HFFc6 (cell line): ENCODE measurements at regions not wholly inside any gene's neighbourhood (a gene's known extent, or its start where the extent isn't known, plus 50 kb on each side); places are given as distances from the start of the nearest gene placed in this dataset.

Experiments
- DNase-seq: peaks from one replicate; pipeline ENCODE4 v3.0.0-alpha.2; 2018
- H3K27ac Mint-ChIP-seq: 2 replicates; pipeline ENCODE4 v1.8.0; 2020; ENCODE audit warnings: mild to moderate bottlenecking, mixed read lengths
- H3K27me3 Mint-ChIP-seq: 2 replicates; pipeline ENCODE4 v1.8.0; 2021; ENCODE audit warnings: mild to moderate bottlenecking, moderate library complexity, mixed read lengths; ENCODE audit not compliant: insufficient read depth
- H3K36me3 Mint-ChIP-seq: 2 replicates; pipeline ENCODE4 v1.8.0; 2021; ENCODE audit warnings: low read depth, mixed read lengths
- H3K4me1 Mint-ChIP-seq: 2 replicates; pipeline ENCODE4 v1.8.0; 2020; ENCODE audit warnings: low read depth, mixed read lengths
- H3K4me3 Mint-ChIP-seq: 2 replicates; pipeline ENCODE4 v1.8.0; 2020; ENCODE audit warnings: mild to moderate bottlenecking, moderate library complexity, mixed read lengths
- H3K9me3 Mint-ChIP-seq: 2 replicates; pipeline ENCODE4 v1.8.0; 2020; ENCODE audit warnings: mild to moderate bottlenecking, mixed read lengths
- TF ChIP-seq, protein P1 (sequence below): fragments of 200-600 bp; sonication (generic); IDR thresholded peaks from 2 replicates; pipeline ENCODE4 v1.5.0; 2021; ENCODE audit warnings: antibody characterized with exemption, mild to moderate bottlenecking

DNA sequence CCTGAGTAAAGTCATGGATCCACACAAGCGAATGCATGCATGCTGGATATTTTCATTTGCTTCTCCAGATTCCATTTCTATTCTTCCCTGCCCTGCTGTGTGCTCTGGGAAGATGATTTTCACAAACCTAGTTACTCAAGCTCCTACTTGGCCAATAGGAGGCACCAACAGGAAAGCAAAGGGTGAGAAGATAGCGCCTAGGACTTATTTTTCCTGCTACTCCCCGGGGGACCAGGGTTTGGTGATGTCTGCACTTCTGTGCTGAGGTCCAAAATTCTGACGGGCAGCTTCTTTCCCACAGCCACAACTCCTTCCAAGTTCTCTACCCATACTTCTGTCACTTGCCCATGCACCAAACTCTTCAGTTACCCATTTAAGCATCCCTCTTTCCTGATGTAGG is 509.3 kb upstream of the TENM4 start:
- Mint-ChIP-seq H3K4me3 (no peak overlapping the region), H3K9me3 (no peaks in the 10 kb centered on the region), H3K4me1 (no peaks in the 10 kb centered on the region), H3K27ac (no peak overlapping the region), H3K27me3 (peaks cover 12% of the 10 kb centered on the region; the same call in 1 of the 2 replicates), H3K36me3 (no peaks in the 10 kb centered on the region)
- no peak for DNase-seq
- TF ChIP-seq, protein P1, sequence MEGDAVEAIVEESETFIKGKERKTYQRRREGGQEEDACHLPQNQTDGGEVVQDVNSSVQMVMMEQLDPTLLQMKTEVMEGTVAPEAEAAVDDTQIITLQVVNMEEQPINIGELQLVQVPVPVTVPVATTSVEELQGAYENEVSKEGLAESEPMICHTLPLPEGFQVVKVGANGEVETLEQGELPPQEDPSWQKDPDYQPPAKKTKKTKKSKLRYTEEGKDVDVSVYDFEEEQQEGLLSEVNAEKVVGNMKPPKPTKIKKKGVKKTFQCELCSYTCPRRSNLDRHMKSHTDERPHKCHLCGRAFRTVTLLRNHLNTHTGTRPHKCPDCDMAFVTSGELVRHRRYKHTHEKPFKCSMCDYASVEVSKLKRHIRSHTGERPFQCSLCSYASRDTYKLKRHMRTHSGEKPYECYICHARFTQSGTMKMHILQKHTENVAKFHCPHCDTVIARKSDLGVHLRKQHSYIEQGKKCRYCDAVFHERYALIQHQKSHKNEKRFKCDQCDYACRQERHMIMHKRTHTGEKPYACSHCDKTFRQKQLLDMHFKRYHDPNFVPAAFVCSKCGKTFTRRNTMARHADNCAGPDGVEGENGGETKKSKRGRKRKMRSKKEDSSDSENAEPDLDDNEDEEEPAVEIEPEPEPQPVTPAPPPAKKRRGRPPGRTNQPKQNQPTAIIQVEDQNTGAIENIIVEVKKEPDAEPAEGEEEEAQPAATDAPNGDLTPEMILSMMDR: peak; percentile 26

DNA sequence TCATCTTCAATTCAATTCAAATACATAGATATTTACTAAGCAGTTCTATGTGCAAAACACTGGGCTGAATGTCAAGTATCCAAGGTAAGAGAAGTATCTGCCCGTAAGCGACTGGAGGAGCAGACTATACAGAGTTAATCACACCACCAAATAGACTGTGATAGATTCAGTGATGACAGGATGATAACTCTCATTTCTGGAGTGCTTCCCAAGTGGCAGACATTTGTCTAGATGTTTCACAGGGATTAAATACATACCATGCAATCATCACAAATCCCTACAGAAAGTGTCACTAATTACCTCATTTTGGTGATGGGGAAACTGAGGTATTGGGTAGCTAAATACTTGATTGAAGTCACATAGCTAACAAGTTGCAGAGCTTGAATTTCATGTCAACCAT is 508.7 kb upstream of the TENM4 start:
- no peak overlapping the region for H3K27ac Mint-ChIP-seq
- TF ChIP-seq, protein P1: no peak
- H3K4me1 Mint-ChIP-seq: no peaks in the 10 kb centered on the region
- no peaks in the 10 kb centered on the region for H3K9me3 Mint-ChIP-seq
- H3K4me3 Mint-ChIP-seq: no peak overlapping the region
- H3K27me3 Mint-ChIP-seq: peaks cover 12% of the 10 kb centered on the region; the same call in 1 of the 2 replicates
- no peaks in the 10 kb centered on the region for H3K36me3 Mint-ChIP-seq
- DNase-seq: no peak

DNA sequence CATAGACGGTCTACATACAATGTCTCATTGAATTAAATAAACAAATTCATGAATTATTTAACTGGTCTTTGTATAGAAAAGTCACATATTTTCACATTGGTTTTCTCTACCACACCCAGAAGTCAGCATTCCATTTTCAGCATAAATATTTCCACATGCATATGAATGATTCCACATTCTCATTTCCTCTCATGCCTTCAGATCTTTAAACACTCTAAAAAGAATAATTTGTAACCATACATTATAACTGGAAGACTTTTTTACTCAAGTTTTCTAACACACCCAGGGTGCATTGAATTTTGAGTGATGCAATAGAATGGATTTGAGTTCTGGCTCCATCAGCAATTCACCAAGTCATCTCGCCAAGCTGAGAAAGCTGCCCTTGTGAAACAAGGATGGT is 501.8 kb upstream of the TENM4 start:
- TF ChIP-seq, protein P1: no peak
- no peak overlapping the region for H3K27ac Mint-ChIP-seq

DNA sequence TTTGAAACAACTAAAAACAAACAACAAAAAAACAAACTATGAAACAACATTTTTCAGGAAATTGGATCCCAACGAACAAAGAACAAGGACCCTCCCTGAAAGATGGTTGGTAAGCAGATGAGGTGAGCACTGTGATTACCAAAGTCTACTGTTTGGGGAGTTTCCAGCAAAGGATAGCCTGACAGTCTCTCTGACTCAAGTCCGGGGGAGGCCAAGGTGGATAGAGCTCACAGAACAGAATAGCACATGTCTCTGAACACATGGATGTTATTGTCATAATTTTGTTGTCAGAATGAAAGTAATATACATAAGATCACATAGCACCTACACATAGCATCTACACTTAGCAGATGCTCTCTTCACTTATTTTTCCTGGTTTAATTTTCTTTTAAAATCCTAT is 501.3 kb upstream of the TENM4 start:
- H3K27ac Mint-ChIP-seq: no peak overlapping the region
- peaks cover 38% of the 10 kb centered on the region for H3K4me1 Mint-ChIP-seq
- TF ChIP-seq, protein P1: no peak
- peaks cover 2% of the 10 kb centered on the region; the same call in 1 of the 2 replicates for H3K27me3 Mint-ChIP-seq
- DNase-seq: no peak
- no peaks in the 10 kb centered on the region for H3K9me3 Mint-ChIP-seq
- no peak overlapping the region for H3K4me3 Mint-ChIP-seq
- no peaks in the 10 kb centered on the region for H3K36me3 Mint-ChIP-seq

More for the DNA sequence above, 501.8 kb upstream of the TENM4 start:
- Mint-ChIP-seq H3K4me3 (no peak overlapping the region), H3K27me3 (peaks cover 3% of the 10 kb centered on the region; the same call in 1 of the 2 replicates), H3K9me3 (no peaks in the 10 kb centered on the region), H3K36me3 (no peaks in the 10 kb centered on the region), H3K4me1 (peaks cover 38% of the 10 kb centered on the region)
- DNase-seq: no peak

DNA sequence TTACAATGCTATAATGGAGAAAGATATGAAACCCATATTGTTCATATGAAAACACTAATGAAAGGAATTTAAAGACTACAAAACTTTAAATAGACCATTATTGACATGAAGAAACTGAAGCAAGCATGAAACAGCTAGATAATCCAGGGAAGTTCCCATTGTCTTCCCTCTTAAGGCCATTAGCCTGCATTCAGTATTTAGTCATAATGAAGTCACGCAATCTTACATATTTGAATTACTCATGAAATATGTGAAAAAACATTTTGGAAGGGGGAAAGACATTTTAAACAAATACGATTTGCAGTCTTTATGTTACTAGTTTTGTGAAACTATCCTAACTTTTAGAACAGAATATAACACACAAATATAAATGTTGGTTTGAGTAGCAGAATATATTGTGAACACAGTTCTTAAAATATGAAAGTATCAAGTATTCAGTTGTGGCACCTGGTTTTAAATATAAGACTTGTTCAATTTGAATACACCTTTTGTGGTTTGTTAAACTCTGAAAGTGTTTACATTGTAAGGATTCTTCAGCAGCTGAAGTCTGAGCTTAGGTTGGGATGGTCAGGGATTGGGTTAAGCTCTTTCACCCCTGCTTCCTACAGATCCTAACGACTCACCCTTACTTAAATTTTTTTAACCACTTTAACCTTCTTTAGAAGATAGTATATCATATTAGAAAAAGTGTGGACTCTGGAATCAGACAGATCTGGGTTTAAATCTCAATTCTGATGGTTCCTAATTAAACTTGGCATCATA is 500.3 kb upstream of the TENM4 start:
- no peaks in the 10 kb centered on the region for H3K36me3 Mint-ChIP-seq
- peaks cover 38% of the 10 kb centered on the region for H3K4me1 Mint-ChIP-seq
- peak overlapping the region; percentile 19; the same call in 1 of the 2 replicates for H3K27ac Mint-ChIP-seq
- no peaks in the 10 kb centered on the region; the same call in 1 of the 2 replicates for H3K9me3 Mint-ChIP-seq
- peak; percentile 37 for DNase-seq
- no peak overlapping the region for H3K4me3 Mint-ChIP-seq
- H3K27me3 Mint-ChIP-seq: peaks cover 2% of the 10 kb centered on the region; the same call in 1 of the 2 replicates
- TF ChIP-seq, protein P1: no peak
